KBM-7 (cell line): ENCODE measurements at regions not wholly inside any gene's neighbourhood (a gene's known extent, or its start where the extent isn't known, plus 50 kb on each side); places are given as distances from the start of the nearest gene placed in this dataset.

Experiments used
- DNase-seq: peaks from one replicate; pipeline ENCODE4 v3.0.0-alpha.2; 2015
- in situ Hi-C: fragments of 300-500 bp; cut with MboI; formaldehyde crosslinking; loops from 2 replicates; pipeline ENCODE4 v1.14.3; 2020; ENCODE audit warnings: low sequenced_read_pairs, low pct_unique_long_range_greater_than_20kb, mixed read lengths

DNA sequence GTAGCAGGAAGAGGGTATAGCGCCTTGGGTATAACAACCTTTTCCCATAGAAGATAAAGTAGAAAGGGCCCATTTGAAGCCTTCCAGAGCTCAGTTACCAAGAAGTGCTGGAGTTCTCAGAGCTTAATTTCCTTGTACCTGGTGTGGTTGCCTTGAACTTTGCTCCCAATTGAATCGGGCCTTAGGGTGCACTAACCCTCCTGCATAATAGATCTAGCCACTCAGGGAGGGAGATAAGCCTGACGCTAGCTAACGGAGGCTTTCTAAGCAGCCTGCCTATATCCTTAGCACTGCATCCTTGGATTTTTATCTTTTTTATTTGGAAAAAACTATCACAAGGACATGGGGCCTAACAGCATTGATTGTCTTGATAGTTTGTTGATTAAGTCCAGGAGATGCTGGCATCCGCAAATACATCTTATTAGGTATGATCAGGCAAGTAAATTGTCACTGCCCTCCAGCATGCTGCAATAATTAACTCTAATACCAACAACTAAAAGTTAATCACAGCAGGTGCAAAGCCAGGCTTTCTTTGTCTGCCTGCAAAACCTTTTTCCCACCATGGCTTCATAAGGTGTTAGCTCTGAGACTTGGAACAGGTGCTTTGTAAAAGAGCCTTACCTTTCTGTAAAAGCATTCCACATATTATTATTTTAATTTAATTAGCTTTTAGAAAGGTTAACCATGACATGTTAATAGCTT, 199.4 kb downstream of the SREK1 start:
- DNase-seq = no peak
- in situ Hi-C loops = no loop called here

GRCh38 chr5:66344544-66344943, 200.4 kb downstream of the SREK1 start:
- in situ Hi-C loops = no loop called here
- no peak for DNase-seq

DNA sequence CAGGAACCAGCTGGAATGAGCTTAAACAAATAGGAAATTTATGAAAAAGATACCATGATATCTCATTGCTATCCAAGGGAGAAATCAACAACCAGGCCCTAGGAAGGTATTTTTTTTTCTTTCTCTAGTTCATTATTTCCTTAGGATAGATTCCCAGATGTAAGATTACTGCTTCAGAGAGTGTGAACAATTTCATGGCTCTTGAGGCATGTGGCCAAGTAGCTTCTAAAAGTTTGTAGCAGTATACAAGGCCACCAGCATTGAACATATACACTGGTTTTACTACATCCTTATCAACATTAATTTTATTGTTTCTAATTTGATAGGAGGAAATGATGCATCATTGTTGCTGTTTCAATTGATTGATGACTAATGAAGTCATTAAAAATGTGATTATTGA, 201.2 kb downstream of the SREK1 start:
- in situ Hi-C loops = no loop called here

DNA sequence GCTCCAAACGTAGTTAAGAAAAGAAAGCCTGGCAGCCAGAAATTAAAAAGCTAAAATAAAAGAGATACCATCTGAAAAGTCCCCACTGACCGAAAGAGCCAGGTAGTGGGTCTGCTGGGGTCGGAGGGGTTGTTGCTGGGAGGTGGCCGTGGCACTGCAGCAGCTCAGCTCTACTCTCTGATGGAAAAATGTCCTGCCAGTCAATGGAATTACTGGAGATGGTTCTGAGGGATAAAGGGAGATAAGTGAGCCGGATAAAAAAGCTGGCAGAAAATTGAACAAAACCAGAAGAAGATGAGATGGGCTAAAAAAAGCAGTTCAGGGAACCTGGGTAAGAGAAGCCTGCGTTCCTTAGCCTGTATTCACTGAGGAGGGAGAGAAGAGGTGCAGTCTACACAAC, 202.8 kb downstream of the SREK1 start:
- no peak for DNase-seq
- in situ Hi-C loops = no loop called here

More for the DNA sequence above, 201.2 kb downstream of the SREK1 start:
- DNase-seq = no peak

DNA sequence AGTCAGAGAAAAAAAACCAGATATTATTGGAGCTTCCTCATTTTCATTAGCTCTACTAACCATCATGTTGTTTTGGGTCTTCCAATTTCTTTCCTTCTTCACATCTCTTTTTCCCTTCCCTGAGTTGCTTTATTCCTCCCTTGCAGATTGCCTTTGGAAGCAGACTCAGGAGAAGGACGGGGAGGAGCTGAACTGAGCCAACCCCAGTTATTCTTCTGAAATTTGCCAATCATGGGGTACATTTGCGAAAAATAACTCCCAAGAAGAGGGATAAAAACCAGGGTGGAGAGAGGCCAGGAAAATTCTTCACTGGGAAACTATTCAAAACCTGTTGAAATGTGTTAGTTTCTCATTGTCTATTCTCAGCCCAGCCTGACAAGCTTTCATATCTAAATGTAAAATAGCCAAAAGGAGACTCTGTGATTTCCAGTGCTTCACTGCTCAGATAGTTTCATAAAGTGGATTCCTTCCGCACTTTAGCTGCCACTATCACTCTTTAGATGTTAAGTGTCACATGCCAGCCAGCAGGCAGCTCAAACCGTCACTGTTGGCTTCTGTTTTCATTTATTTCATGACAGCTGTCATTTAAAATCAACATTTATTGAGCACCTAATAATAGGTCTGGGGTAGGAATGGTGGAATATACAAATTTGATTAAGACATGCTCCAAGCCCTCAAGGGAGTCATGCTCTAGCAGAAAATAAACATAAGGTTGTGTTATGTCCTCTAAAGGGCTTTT, 204.5 kb downstream of the SREK1 start:
- in situ Hi-C loops = no loop called here

GRCh38 chr5:66351813-66352212, 207.7 kb downstream of the SREK1 start:
- in situ Hi-C loops = no loop called here
- DNase-seq = no peak

More for the DNA sequence above, 204.5 kb downstream of the SREK1 start:
- no peak for DNase-seq

DNA sequence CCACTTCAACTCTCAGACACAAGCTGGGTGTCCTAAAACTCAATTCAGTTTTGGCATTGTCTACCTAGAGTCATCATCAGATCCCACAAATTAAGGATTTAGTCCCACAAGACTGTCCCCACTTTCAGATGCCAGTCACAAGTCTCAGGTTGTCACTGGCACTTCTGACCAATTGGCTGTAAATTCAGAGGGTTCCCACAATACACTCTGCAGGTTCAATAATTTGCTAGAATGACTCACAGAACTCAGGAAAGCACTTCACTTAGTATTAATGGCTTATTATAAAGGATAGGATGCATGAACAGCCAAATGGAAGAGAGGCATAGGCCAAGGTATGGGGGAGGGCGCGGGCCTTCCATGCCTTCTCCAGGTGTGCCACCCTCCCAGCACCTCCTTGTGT, 209.1 kb downstream of the SREK1 start:
- in situ Hi-C loops = no loop called here
- DNase-seq = no peak

- in situ Hi-C loops = no loop called here
- DNase-seq = no peak
Observed at GRCh38 chr5:66354422-66354821, 210.3 kb downstream of the SREK1 start.

- DNase-seq = no peak
- in situ Hi-C loops = no loop called here
Observed at GRCh38 chr5:66356011-66356565, 212.0 kb downstream of the SREK1 start.

DNA sequence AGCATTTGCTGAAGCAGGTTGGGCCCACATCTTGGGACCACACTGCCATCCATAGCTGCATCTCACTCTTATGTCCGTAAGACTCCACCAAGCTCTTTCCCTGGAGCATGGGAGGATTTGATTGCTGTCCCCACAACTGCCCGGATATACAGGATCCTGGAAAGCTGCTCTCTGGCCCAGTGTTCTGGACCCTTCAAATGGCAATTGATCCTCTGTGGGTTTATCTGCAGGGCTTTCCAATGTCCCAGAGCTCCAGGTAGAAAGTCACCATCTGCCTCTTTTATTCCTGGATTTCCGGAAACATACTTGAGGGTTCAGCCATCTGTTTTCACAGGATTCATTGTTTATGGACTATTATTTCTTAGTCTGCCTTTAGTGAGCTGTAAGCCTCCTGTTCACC, 214.6 kb downstream of the SREK1 start:
- DNase-seq = no peak
- in situ Hi-C loops = no loop called here

GRCh38 chr5:66361070-66361469, 217.0 kb downstream of the SREK1 start:
- in situ Hi-C loops = no loop called here
- DNase-seq = no peak

- in situ Hi-C loops = no loop called here
- no peak for DNase-seq
Observed at GRCh38 chr5:66362046-66362445, 217.9 kb downstream of the SREK1 start.

- in situ Hi-C loops = no loop called here
- no peak for DNase-seq
Observed at GRCh38 chr5:66362687-66363086, 218.6 kb downstream of the SREK1 start.

GRCh38 chr5:66363097-66363496, 219.0 kb downstream of the SREK1 start:
- in situ Hi-C loops = no loop called here
- no peak for DNase-seq

- in situ Hi-C loops = no loop called here
- DNase-seq = no peak
Observed at GRCh38 chr5:66364186-66364585, 220.1 kb downstream of the SREK1 start.

GRCh38 chr5:66365981-66366380, 221.9 kb downstream of the SREK1 start:
- in situ Hi-C loops = no loop called here
- DNase-seq = no peak

DNA sequence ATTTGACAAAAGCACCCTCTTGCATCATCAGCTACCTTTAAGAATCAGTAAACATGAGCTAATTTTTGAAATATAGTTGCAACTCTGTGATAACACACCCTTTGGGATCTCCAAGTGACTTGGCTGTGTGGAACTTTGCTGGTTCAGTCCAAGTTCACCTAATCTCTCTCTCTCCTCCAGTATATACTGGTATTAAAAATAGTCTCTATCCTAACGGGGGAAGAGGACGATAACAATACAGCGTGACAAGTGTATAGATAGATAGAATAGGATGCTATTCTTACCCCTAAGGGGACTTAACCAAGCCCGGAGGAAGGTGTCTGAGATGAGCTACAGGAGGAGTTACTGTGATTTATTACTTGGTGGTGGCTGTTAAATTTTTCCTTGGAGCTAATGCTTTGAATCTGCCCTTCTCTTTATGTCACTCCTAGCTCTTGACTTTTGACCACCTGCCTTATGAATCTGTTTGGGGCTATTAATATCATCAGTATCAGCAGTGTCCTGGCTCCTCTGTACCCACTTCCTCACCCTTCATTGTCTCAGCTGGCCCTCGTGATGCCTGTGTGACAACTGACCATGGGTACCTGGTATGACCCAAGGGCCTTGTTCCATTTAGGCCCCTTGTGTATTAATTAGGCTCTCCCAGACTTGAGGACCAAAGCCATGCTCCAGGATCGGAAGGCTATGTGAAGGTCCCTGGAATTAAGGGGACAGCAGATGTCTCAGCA, 223.9 kb downstream of the SREK1 start:
- in situ Hi-C loops = no loop called here

DNA sequence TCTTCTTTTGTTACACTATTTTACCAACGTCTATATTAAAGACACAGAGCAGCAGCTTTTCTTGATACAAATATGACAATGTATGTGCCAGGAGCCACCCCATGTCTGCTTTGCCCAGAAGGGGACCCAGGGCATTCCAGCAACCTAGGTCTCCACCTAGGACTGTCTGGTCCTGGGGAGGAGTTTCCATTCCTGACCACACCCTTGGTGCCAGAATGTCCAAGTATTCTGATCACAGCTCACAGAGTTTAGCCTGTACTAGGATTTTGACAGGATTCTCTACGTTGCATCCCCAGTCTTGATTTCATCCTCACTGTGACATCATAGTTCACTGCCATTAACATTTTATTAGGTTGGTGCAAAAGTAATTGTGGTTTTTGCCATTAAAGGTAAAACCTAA, 224.7 kb downstream of the SREK1 start:
- in situ Hi-C loops = no loop called here
- DNase-seq = no peak

More for the DNA sequence above, 223.9 kb downstream of the SREK1 start:
- DNase-seq = no peak

DNA sequence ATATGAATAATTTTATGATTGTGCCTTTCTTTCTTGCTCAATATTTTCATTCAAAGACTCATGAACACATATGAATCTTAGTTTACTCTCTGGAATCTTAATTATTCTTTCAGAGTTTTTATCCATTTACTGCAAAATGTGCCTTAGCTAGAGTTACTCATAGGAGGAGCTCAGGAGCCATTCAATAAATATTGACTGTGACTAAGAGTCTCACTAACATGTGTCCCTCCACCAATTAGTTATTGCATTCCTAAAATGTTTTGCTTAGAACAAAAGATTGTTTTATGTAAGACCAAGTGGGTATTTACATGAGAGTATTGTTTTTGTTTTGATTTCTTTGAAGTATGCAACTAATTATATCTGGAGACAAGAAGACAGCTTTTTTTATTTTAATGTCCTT, 218.4 kb upstream of the MAST4 start:
- DNase-seq = no peak
- in situ Hi-C loops = no loop called here

DNA sequence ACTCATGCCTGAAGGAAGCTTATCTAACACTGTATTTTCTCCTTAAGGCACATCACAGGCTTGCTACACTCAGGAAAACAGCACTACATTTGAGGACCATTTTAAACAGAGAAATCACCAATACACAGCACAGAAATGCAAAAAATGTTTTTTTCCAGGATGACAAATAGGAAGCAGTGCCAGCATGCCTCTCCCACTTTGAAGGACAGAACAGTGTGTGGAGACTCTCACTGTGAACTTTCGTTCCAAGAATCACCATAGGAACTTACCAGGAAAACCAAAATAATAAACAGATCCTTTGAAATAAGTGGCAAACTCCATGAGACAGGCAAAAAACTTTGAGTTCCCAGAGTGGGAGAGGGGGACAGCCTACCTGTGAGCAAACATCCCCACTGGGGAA, 217.8 kb upstream of the MAST4 start:
- in situ Hi-C loops = no loop called here

More for the DNA sequence above, 217.8 kb upstream of the MAST4 start:
- DNase-seq = no peak
